PC-9 (cell line): ENCODE measurements at regions not wholly inside any gene's neighbourhood (a gene's known extent, or its start where the extent isn't known, plus 50 kb on each side); places are given as distances from the start of the nearest gene placed in this dataset.

Experiments used
- BruUV-seq: library from RNA; stranded (reverse); fragments of 400-500 nt; replicated peaks from 2 replicates; lab custom pipeline; 2021; lab: Mats Ljungman, UMichigan
- CTCF ChIA-PET: fragments of 300-600 bp; sonication (Branson Sonifier 250); formaldehyde crosslinking; loops from one replicate; lab custom pipeline; 2022; ENCODE audit warnings: antibody characterized with exemption; lab: Charles Lee
- POLR2A ChIA-PET: fragments of 300-600 bp; sonication (Branson Sonifier 250); formaldehyde crosslinking; loops from one replicate; lab custom pipeline; 2022; ENCODE audit warnings: antibody characterized with exemption; ENCODE audit not compliant: unreplicated experiment; lab: Charles Lee
- DNase-seq, 2 experiments: peaks; one replicate each; pipeline versions ENCODE4 v3.0.0 to v3.0.0-alpha.2; 2015 to 2022; ENCODE audit warnings: mixed read lengths in 1 of 2
- H2AFZ ChIP-seq: fragments of 200-600 bp; sonication (generic); 2 replicates; pipeline ENCODE4 v1.8.1; 2017; ENCODE audit warnings: antibody characterized with exemption
- H3F3A ChIP-seq: fragments of 200-600 bp; sonication (generic); 2 replicates; pipeline ENCODE4 v1.8.1; 2017; ENCODE audit warnings: antibody characterized with exemption, mild to moderate bottlenecking, low read depth; ENCODE audit not compliant: insufficient read depth
- H3K27ac ChIP-seq: fragments of 200-600 bp; sonication (generic); 2 replicates; pipeline ENCODE4 v1.6.1; 2016; ENCODE audit warnings: mixed run types
- H3K27me3 ChIP-seq: fragments of 200-600 bp; sonication (generic); 2 replicates; pipeline ENCODE4 v1.6.1; 2016; ENCODE audit warnings: low read depth, mixed run types; ENCODE audit not compliant: insufficient read depth
- H3K36me3 ChIP-seq: fragments of 200-600 bp; sonication (generic); 2 replicates; pipeline ENCODE4 v1.6.1; 2016; ENCODE audit warnings: low read depth, mixed run types
- H3K4me1 ChIP-seq: fragments of 200-600 bp; sonication (generic); replicated peaks from 2 replicates; pipeline ENCODE4 v1.6.1; 2016; ENCODE audit warnings: mixed run types; ENCODE audit not compliant: insufficient read depth
- H3K4me2 ChIP-seq: fragments of 200-600 bp; sonication (generic); 2 replicates; pipeline ENCODE4 v1.6.1; 2017; ENCODE audit warnings: mixed run types
- H3K4me3 ChIP-seq: fragments of 200-600 bp; sonication (generic); 2 replicates; pipeline ENCODE4 v1.6.1; 2016; ENCODE audit warnings: mixed run types
- H3K79me2 ChIP-seq: fragments of 200-600 bp; sonication (generic); 2 replicates; pipeline ENCODE4 v1.6.1; 2017; ENCODE audit warnings: low read depth, mixed run types
- H3K9me2 ChIP-seq: fragments of 200-600 bp; sonication (generic); 2 replicates; pipeline ENCODE4 v1.8.1; 2017; ENCODE audit warnings: mild to moderate bottlenecking; ENCODE audit not compliant: insufficient read depth
- H3K9me3 ChIP-seq: fragments of 200-600 bp; sonication (generic); 2 replicates; pipeline ENCODE4 v1.8.1; 2016; ENCODE audit warnings: low read depth; ENCODE audit not compliant: insufficient read depth
- H4K20me1 ChIP-seq: fragments of 200-600 bp; sonication (generic); 2 replicates; pipeline ENCODE4 v1.8.1; 2017; ENCODE audit not compliant: insufficient read depth
- EZH2 ChIP-seq: fragments of 200-600 bp; sonication (generic); IDR thresholded peaks from 2 replicates; pipeline ENCODE4 v1.8.0; 2017; ENCODE audit warnings: antibody characterized with exemption, low read depth
- intact Hi-C: fragments of 100-400 bp; cut with micrococcal nuclease; formaldehyde crosslinking; loops from one replicate; pipeline ENCODE4 v1.10.0; 2022; ENCODE audit not compliant: unreplicated experiment
- TF ChIP-seq, protein P1 (sequence below): fragments of 200-600 bp; sonication (generic); conservative IDR thresholded peaks from 2 replicates; pipeline ENCODE4 v1.6.1; 2017; ENCODE audit warnings: mixed run types, antibody characterized with exemption, mild to moderate bottlenecking, moderate library complexity

DNA sequence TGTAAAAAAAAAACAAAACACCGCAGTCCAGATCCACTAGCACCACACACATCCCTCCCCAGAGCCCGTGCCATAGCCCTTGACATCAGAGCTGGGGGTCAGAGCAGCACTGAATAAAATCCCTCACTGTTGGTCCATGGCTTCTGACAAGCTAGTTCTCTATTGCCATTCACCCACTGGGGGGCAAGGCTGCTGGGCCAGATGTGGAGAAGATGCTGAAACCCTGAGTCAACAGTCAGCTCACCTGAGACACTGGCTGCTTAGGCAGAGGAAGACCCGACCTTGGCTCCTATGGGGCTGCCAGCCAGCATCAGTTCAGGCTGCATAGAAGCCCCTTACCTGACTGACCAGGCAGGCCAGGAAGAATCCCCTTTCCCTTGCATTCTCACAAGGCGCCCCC lies 228.2 kb downstream of the SOX9 start:
- TF ChIP-seq, protein P1, sequence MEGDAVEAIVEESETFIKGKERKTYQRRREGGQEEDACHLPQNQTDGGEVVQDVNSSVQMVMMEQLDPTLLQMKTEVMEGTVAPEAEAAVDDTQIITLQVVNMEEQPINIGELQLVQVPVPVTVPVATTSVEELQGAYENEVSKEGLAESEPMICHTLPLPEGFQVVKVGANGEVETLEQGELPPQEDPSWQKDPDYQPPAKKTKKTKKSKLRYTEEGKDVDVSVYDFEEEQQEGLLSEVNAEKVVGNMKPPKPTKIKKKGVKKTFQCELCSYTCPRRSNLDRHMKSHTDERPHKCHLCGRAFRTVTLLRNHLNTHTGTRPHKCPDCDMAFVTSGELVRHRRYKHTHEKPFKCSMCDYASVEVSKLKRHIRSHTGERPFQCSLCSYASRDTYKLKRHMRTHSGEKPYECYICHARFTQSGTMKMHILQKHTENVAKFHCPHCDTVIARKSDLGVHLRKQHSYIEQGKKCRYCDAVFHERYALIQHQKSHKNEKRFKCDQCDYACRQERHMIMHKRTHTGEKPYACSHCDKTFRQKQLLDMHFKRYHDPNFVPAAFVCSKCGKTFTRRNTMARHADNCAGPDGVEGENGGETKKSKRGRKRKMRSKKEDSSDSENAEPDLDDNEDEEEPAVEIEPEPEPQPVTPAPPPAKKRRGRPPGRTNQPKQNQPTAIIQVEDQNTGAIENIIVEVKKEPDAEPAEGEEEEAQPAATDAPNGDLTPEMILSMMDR: no peak
- TF ChIP-seq EZH2: no peak
- Histone ChIP-seq H3K9me2 (no peaks in the 10 kb centered on the region), H3K79me2 (no peaks in the 10 kb centered on the region), H3K4me2 (no peak overlapping the region), H3K9me3 (no peaks in the 10 kb centered on the region), H2AFZ (no peak overlapping the region), H3K4me1 (no peaks in the 10 kb centered on the region), H3K4me3 (no peak overlapping the region), H3K27ac (no peak overlapping the region), H4K20me1 (no peaks in the 10 kb centered on the region), H3F3A (no peaks in the 10 kb centered on the region), H3K27me3 (no peaks in the 10 kb centered on the region), H3K36me3 (no peaks in the 10 kb centered on the region)
- intact Hi-C loops: no loop called here
- no TSS peak for BruUV-seq
- CTCF ChIA-PET: no interaction called here
- POLR2A ChIA-PET: no interaction called here
- no peak for DNase-seq

DNA sequence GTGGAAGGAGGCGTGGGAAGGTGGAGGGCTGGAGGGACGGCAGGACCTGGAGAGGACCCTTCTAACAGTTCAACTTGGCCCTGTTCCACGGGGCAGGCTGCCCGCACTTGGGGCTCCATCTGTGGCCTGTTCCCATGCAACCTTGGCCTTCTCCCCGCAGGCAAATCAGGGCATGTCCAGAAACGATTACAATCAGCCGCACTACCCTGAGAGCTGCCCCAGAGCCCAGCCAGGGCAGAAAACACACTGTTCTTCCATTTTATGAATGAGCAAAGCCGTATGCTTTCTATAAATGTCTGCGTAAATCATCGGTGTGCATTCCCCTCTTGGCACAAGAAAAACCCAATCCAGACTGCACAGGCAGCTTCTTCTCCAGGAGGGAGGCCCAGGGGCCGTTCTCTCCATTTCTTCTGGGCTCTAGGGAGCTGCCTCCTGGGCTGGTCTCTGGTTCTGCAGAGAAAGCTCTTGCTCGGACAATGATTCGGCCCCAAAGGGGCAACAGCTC lies 228.7 kb downstream of the SOX9 start:
- Histone ChIP-seq H2AFZ (no peak overlapping the region), H3K79me2 (no peaks in the 10 kb centered on the region), H3K4me2 (no peak overlapping the region), H3K36me3 (no peaks in the 10 kb centered on the region), H3K27ac (no peak overlapping the region), H3K9me3 (no peaks in the 10 kb centered on the region), H4K20me1 (no peaks in the 10 kb centered on the region), H3F3A (no peaks in the 10 kb centered on the region), H3K27me3 (no peaks in the 10 kb centered on the region), H3K9me2 (no peaks in the 10 kb centered on the region), H3K4me1 (no peaks in the 10 kb centered on the region), H3K4me3 (no peak overlapping the region)
- TF ChIP-seq, protein P1: no peak
- TF ChIP-seq EZH2: no peak
- no TSS peak for BruUV-seq
- POLR2A ChIA-PET: interaction anchor here (0.6 kb wide), 1 partner anchor 245 kb away, joined by 3 read pairs; no protein-coding TSS in a partner anchor
- intact Hi-C loops: no loop called here
- CTCF ChIA-PET: no interaction called here
- no peak for DNase-seq

DNA sequence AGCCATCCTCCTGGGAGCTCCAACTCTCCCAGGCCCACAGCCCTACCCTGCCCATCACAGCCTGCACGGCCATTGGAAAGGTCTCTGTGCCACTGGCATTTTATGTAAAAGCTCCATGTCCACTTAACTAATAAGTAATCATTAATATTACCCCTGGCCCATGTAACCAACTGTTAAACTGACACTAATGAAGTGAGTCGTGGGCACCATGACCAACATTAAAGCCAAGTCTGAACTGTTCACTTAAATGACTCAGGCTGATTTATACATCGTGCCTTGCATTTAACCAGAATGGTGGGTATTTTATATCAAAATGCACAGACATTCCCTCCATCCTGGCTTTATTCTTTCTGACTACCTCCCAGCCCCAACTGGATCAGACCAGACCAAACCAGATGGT lies 229.3 kb downstream of the SOX9 start:
- Histone ChIP-seq H3K4me3 (no peak overlapping the region), H3K4me1 (no peaks in the 10 kb centered on the region), H3K79me2 (no peaks in the 10 kb centered on the region), H3K4me2 (no peak overlapping the region), H3K36me3 (no peaks in the 10 kb centered on the region), H3K27me3 (no peaks in the 10 kb centered on the region), H3K9me3 (no peaks in the 10 kb centered on the region), H3F3A (no peaks in the 10 kb centered on the region), H3K9me2 (no peaks in the 10 kb centered on the region), H2AFZ (no peak overlapping the region), H4K20me1 (no peaks in the 10 kb centered on the region), H3K27ac (no peak overlapping the region)
- TF ChIP-seq EZH2: no peak
- TF ChIP-seq, protein P1: no peak
- ChIA-PET CTCF (no interaction called here), POLR2A (interaction anchor here (0.6 kb wide), 1 partner anchor 246 kb away, joined by 3 read pairs; no protein-coding TSS in a partner anchor)
- DNase-seq: no peak
- no TSS peak for BruUV-seq
- intact Hi-C loops: no loop called here
